ENCODE measurements at regions not wholly inside any gene's neighbourhood (a gene's known extent, or its start where the extent isn't known, plus 50 kb on each side); places are given as distances from the start of the nearest gene placed in this dataset.
"Not testable (repeated sequence)": the region's sequence is repeated elsewhere in the genome, so short reads cannot be mapped to it uniquely, and the experiment has no call there.

GRCh38 chr11:127843483-127844396, 743.6 kb downstream of the ETS1 start:
- no peak for DNase-seq (ENCODE audit: low spot score)

GRCh38 chr11:127825183-127825582, 762.2 kb downstream of the ETS1 start:
- no peak for DNase-seq (ENCODE audit: low spot score)

- no peak for DNase-seq (ENCODE audit: low spot score)
Observed at GRCh38 chr11:127818625-127819024, 768.7 kb downstream of the ETS1 start.

- no peak for DNase-seq (ENCODE audit: low spot score)
Observed at GRCh38 chr11:127816962-127817361, 770.4 kb downstream of the ETS1 start.

GRCh38 chr11:127815331-127815730, 772.0 kb downstream of the ETS1 start:
- no peak for DNase-seq (ENCODE audit: low spot score)

GRCh38 chr11:127806501-127806900, 780.9 kb downstream of the ETS1 start:
- no peak for DNase-seq (ENCODE audit: low spot score)

GRCh38 chr11:127805771-127806170, 781.6 kb downstream of the ETS1 start:
- no peak for DNase-seq (ENCODE audit: low spot score)

- DNase-seq (ENCODE audit: low spot score), result no peak
Observed at GRCh38 chr11:127804747-127805400, 782.5 kb downstream of the ETS1 start.

- no peak for DNase-seq (ENCODE audit: low spot score)
Observed at GRCh38 chr11:127803755-127804154, 783.6 kb downstream of the ETS1 start.

- DNase-seq (ENCODE audit: low spot score), result no peak
Observed at GRCh38 chr11:127800989-127801688, 786.2 kb downstream of the ETS1 start.

GRCh38 chr11:127795326-127795725, 792.0 kb downstream of the ETS1 start:
- DNase-seq (ENCODE audit: low spot score), result no peak

GRCh38 chr11:127791844-127792243, 791.3 kb upstream of the KIRREL3 start:
- DNase-seq (ENCODE audit: low spot score), result no peak

- no peak for DNase-seq (ENCODE audit: low spot score)
Observed at GRCh38 chr11:127790592-127790991, 790.0 kb upstream of the KIRREL3 start.

GRCh38 chr11:127789927-127790326, 789.4 kb upstream of the KIRREL3 start:
- DNase-seq (ENCODE audit: low spot score), result no peak

- DNase-seq (ENCODE audit: low spot score), result not testable (repeated sequence)
Observed at GRCh38 chr11:127772938-127773337, 772.4 kb upstream of the KIRREL3 start.

- DNase-seq (ENCODE audit: low spot score), result not testable (repeated sequence)
Observed at GRCh38 chr11:127768931-127769330, 768.4 kb upstream of the KIRREL3 start.

- no peak for DNase-seq (ENCODE audit: low spot score)
Observed at GRCh38 chr11:127766734-127767133, 766.2 kb upstream of the KIRREL3 start.

GRCh38 chr11:127738771-127739286, 738.3 kb upstream of the KIRREL3 start:
- DNase-seq (ENCODE audit: low spot score), result no peak

- DNase-seq (ENCODE audit: low spot score), result no peak
Observed at GRCh38 chr11:127737499-127737898, 736.9 kb upstream of the KIRREL3 start.

- no peak for DNase-seq (ENCODE audit: low spot score)
Observed at GRCh38 chr11:127733552-127733951, 733.0 kb upstream of the KIRREL3 start.

- no peak for DNase-seq (ENCODE audit: low spot score)
Observed at GRCh38 chr11:127726367-127726766, 725.8 kb upstream of the KIRREL3 start.

GRCh38 chr11:127723714-127724113, 723.1 kb upstream of the KIRREL3 start:
- DNase-seq (ENCODE audit: low spot score), result no peak
